ENCODE measurements at regions not wholly inside any gene's neighbourhood (a gene's known extent, or its start where the extent isn't known, plus 50 kb on each side); places are given as distances from the start of the nearest gene placed in this dataset.

GRCh38 chr14:84253326-84253725 lies 1276.6 kb upstream of the FLRT2 start:
- TF ChIP-seq EZH2 (IDR thresholded peaks at IDR 0.05; ENCODE audit: borderline replicate concordance, low read length) (no peak), CTCF (conservative IDR thresholded peaks at IDR 0.05 in 1 of 2, IDR thresholded peaks at IDR 0.05 in 1 of 2; ENCODE audit: extremely low read depth in 1 of 2, insufficient read depth in 1 of 2, low read depth in 1 of 2, low read length in 2 of 2) (no peak)

Measured in mammary epithelial cell (primary cell).